K562 (cell line): ENCODE measurements at regions not wholly inside any gene's neighbourhood (a gene's known extent, or its start where the extent isn't known, plus 50 kb on each side); places are given as distances from the start of the nearest gene placed in this dataset.

Source experiments
- ATAC-seq: fragments of 200-7000 bp; cut with Tn5 transposase; 3 replicates; pipeline ENCODE4 v1.9.1; 2020; ENCODE audit warnings: moderate library complexity
- BruUV-seq: library from RNA; stranded (reverse); fragments of 400-500 nt; replicated peaks from 2 replicates; lab custom pipeline; 2021; lab: Mats Ljungman, UMichigan
- CTCF ChIA-PET: fragments of 300-600 bp; formaldehyde crosslinking; extraction: SDS; loops from one replicate; lab custom pipeline; 2021; ENCODE audit warnings: low intra/inter-chr PET ratio; lab: Yijun Ruan, JAX
- POLR2A ChIA-PET: fragments of 300-600, 350-650 bp; sonication (Branson Sonifier 250); formaldehyde crosslinking; extraction: SDS; loops from one replicate; lab custom pipeline; 2021; ENCODE audit warnings: antibody characterized with exemption, inconsistent platforms; lab: Yijun Ruan, JAX
- DNase-seq, 4 experiments: peaks; one replicate each; pipeline versions ENCODE4 v3.0.0 to v3.0.0-alpha.2; 2011 to 2018; ENCODE audit warnings: low spot score in 3 of 4, mixed read lengths in 3 of 4; ENCODE audit errors: extremely low read depth in 1 of 4
- FAIRE-seq: peaks from 2 replicates; lab custom pipeline; 2011; peaks lifted over from hg19 to GRCh38; lab: Jason Lieb, UNC
- H2AFZ ChIP-seq: 2 replicates; pipeline ENCODE4 v1.6.0; 2011; ENCODE audit warnings: low read depth, low read length, control low read depth, inconsistent platforms
- H3K27ac ChIP-seq: fragments of 200-600 bp; 3 replicates; pipeline ENCODE4 v1.8.0; 2011; ENCODE audit warnings: low read depth, mild to moderate bottlenecking, control low read depth, inconsistent platforms, low read length, moderate library complexity, mixed read lengths; ENCODE audit errors: extremely low read depth
- H3K27me3 ChIP-seq, 2 experiments: fragments of 300-600 bp in 1 of 2; 2 replicates in 1 of 2; 3 replicates in 1 of 2; pipeline versions ENCODE4 v1.6.0 to v1.8.0; 2011; ENCODE audit warnings: inconsistent platforms in 2 of 2, low read length in 2 of 2, mild to moderate bottlenecking in 1 of 2, mixed read lengths in 1 of 2, moderate library complexity in 1 of 2; ENCODE audit not compliant: control insufficient read depth in 2 of 2, insufficient read depth in 2 of 2
- H3K36me3 ChIP-seq: fragments of 300-600 bp; 3 replicates; pipeline ENCODE4 v1.8.0; 2011; ENCODE audit warnings: mild to moderate bottlenecking, low read length, inconsistent platforms; ENCODE audit not compliant: control insufficient read depth, insufficient read depth
- H3K4me1 ChIP-seq, 2 experiments: fragments of 200-600 bp in 1 of 2; replicated peaks in 1 of 2; 2 replicates in 1 of 2; 3 replicates in 1 of 2; pipeline versions ENCODE4 v1.5.1 to v1.8.0; 2011; ENCODE audit warnings: inconsistent platforms in 2 of 2, low read length in 2 of 2, mild to moderate bottlenecking in 1 of 2, mixed read lengths in 1 of 2, moderate library complexity in 1 of 2; ENCODE audit not compliant: control insufficient read depth in 2 of 2, insufficient read depth in 2 of 2
- H3K4me2 ChIP-seq: 2 replicates; pipeline ENCODE4 v1.6.1; 2011; ENCODE audit warnings: low read length, control low read depth, inconsistent platforms, mixed read lengths; ENCODE audit not compliant: insufficient read depth
- H3K4me3 ChIP-seq: fragments of 200-600 bp; sonication (generic), shearing (Covaris generic); 2 replicates; pipeline ENCODE4 v1.5.1; 2016; ENCODE audit warnings: control low read depth, inconsistent platforms
- H3K79me2 ChIP-seq: fragments of 200-600 bp; 3 replicates; pipeline ENCODE4 v1.8.0; 2011; ENCODE audit warnings: low read length, inconsistent platforms; ENCODE audit not compliant: control insufficient read depth, insufficient read depth
- H3K9ac ChIP-seq, 2 experiments: 2 replicates each; pipeline versions ENCODE4 v1.6.0 to v1.6.1; 2011; ENCODE audit warnings: low read depth in 2 of 2, low read length in 2 of 2, control low read depth in 1 of 2, inconsistent platforms in 1 of 2, mild to moderate bottlenecking in 1 of 2, mixed read lengths in 1 of 2; ENCODE audit not compliant: insufficient read depth in 1 of 2
- H3K9me1 ChIP-seq: one replicate; pipeline ENCODE4 v1.6.0; 2011; ENCODE audit warnings: inconsistent platforms, mild to moderate bottlenecking, low read length, moderate library complexity; ENCODE audit not compliant: control insufficient read depth, insufficient read depth
- H3K9me3 ChIP-seq: replicated peaks from 2 replicates; pipeline ENCODE4 v1.5.1; 2011; ENCODE audit warnings: low read depth, low read length, inconsistent platforms; ENCODE audit not compliant: control insufficient read depth, insufficient read depth
- H4K20me1 ChIP-seq: replicated peaks from 2 replicates; pipeline ENCODE4 v1.6.1; 2011; ENCODE audit warnings: low read length, inconsistent platforms, mixed read lengths; ENCODE audit not compliant: control insufficient read depth, insufficient read depth
- DACH1 ChIP-seq: fragments of 450-650 bp; IDR thresholded peaks from 2 replicates; pipeline ENCODE4 v1.6.1; 2018; ENCODE audit not compliant: partially characterized antibody
- PRPF4 ChIP-seq: fragments of 200-400 bp; formaldehyde crosslinking; IDR thresholded peaks from one replicate; pipeline ENCODE4 v1.6.1; 2017; ENCODE audit warnings: low read length, low read depth, mild to moderate bottlenecking; ENCODE audit not compliant: insufficient read depth, poor library complexity, severe bottlenecking
- SLC30A9 ChIP-seq: fragments of 250-450 bp; sonication (Bioruptor Pico); IDR thresholded peaks from 2 replicates; pipeline ENCODE4 v1.8.0; 2022; ENCODE audit warnings: mild to moderate bottlenecking, moderate library complexity
- WGBS: fragments of 100-300 bp; shearing (Covaris generic); methylation state at CpG from one replicate; pipeline ENCODE4 v1.1.6; 2016; ENCODE audit warnings: low coverage, mixed read lengths; ENCODE audit not compliant: insufficient coverage; ENCODE audit errors: missing lambda C conversion rate; 5-methylcytosine and 5-hydroxymethylcytosine counted together
- in situ Hi-C: fragments of 300-500 bp; cut with MboI; formaldehyde crosslinking; loops from 4 replicates; pipeline ENCODE4 v1.15.0; 2018; ENCODE audit warnings: inconsistent platforms, mixed read lengths
- intact Hi-C: fragments of 100-400 bp; cut with micrococcal nuclease; formaldehyde crosslinking; loops from 2 replicates; pipeline ENCODE4 v1.14.2; 2022
- TF ChIP-seq, protein P1 (sequence below): fragments of 250-450 bp; sonication (Bioruptor Pico); IDR thresholded peaks from 2 replicates; pipeline ENCODE4 v1.8.0; 2021; ENCODE audit warnings: moderate library complexity, mild to moderate bottlenecking, inconsistent platforms
- TF ChIP-seq, protein P2 (sequence below): sonication (generic); formaldehyde crosslinking; IDR thresholded peaks from 2 replicates; pipeline ENCODE4 v1.5.0; 2020; ENCODE audit warnings: missing genetic modification reagents
- TF ChIP-seq, protein P3 (sequence below): conservative IDR thresholded peaks from 2 replicates; pipeline ENCODE4 v1.6.1; 2011; ENCODE audit warnings: low read depth, mild to moderate bottlenecking, low read length; ENCODE audit not compliant: control insufficient read depth

DNA sequence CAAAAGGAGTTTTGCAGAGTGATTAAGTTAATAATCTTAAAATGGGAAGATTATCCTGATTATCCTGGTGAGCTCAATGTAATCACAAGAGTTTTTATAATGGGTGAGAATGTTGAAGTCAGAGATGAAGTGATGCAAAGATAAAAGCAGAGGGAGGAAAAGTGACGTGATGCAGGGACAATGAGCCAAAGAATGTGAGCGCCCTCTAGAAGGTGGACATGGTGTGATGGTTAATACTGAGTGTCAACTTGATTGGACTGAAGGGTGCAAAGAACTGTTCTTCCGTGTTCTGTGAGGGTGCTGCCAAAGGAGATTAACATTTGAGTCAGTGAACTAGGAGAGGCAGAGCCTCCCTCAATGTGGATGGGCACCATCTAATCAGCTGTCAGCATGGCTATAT, 569.6 kb upstream of the AGTR1 start (continued):
- TF ChIP-seq DACH1 (no peak), PRPF4 (no peak), SLC30A9 (CRISPR knock-in tag) (no peak)
- TF ChIP-seq, protein P1, sequence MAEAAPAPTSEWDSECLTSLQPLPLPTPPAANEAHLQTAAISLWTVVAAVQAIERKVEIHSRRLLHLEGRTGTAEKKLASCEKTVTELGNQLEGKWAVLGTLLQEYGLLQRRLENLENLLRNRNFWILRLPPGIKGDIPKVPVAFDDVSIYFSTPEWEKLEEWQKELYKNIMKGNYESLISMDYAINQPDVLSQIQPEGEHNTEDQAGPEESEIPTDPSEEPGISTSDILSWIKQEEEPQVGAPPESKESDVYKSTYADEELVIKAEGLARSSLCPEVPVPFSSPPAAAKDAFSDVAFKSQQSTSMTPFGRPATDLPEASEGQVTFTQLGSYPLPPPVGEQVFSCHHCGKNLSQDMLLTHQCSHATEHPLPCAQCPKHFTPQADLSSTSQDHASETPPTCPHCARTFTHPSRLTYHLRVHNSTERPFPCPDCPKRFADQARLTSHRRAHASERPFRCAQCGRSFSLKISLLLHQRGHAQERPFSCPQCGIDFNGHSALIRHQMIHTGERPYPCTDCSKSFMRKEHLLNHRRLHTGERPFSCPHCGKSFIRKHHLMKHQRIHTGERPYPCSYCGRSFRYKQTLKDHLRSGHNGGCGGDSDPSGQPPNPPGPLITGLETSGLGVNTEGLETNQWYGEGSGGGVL = no peak
- TF ChIP-seq, protein P2, sequence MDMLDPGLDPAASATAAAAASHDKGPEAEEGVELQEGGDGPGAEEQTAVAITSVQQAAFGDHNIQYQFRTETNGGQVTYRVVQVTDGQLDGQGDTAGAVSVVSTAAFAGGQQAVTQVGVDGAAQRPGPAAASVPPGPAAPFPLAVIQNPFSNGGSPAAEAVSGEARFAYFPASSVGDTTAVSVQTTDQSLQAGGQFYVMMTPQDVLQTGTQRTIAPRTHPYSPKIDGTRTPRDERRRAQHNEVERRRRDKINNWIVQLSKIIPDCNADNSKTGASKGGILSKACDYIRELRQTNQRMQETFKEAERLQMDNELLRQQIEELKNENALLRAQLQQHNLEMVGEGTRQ = no peak

DNA sequence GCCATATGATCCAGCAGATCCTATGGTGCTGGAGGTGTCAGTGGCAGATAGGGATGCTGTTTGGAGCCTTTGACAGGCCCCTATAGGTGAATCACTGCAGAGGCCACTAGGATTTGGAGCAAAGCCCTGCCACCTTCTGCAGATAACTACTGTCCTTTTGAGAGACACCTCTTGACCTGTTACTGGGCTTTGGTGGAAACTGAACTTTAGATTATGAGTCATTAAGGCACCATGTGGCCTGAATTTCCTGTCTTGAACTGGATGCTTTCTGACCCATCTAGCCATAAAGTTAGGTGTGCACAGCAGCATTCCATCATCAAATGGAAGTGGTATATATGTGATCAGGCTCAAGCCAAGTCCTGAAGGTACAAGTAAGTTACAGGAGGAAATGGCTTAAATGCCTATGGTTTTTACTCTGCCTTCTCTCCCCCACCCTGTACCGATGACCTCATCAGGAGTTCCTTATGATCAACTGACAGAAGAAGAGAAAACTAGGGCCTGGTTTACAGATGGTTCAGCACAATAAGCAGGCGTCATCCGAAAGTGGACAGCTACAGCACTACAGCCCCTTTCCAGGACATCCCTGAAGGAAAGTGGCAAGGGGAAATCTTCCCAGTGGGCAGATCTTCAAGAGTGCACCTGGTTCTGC, 565.6 kb upstream of the AGTR1 start:
- DNase-seq = no peak
- Histone ChIP-seq H3K79me2 (no peaks in the 10 kb centered on the region), H3K27ac (no peak overlapping the region), H3K9me3 (no peaks in the 10 kb centered on the region), H3K9me1 (no peaks in the 10 kb centered on the region), H3K9ac (no peak overlapping the region), H3K27me3 (no peaks in the 10 kb centered on the region), H2AFZ (no peak overlapping the region), H3K4me2 (no peak overlapping the region), H3K4me3 (no peak overlapping the region), H4K20me1 (no peaks in the 10 kb centered on the region), H3K36me3 (no peaks in the 10 kb centered on the region), H3K4me1 (no peaks in the 10 kb centered on the region)
- no peak for ATAC-seq
- TF ChIP-seq, protein P3, sequence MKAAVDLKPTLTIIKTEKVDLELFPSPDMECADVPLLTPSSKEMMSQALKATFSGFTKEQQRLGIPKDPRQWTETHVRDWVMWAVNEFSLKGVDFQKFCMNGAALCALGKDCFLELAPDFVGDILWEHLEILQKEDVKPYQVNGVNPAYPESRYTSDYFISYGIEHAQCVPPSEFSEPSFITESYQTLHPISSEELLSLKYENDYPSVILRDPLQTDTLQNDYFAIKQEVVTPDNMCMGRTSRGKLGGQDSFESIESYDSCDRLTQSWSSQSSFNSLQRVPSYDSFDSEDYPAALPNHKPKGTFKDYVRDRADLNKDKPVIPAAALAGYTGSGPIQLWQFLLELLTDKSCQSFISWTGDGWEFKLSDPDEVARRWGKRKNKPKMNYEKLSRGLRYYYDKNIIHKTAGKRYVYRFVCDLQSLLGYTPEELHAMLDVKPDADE = no peak
- in situ Hi-C loops = no loop called here
- ChIA-PET CTCF (no interaction called here), POLR2A (no interaction called here)
- no peak for FAIRE-seq
- intact Hi-C loops = no loop called here
- 2% methylated on average over 3 of the region's 3 CpGs for WGBS
- BruUV-seq = no TSS peak
